GM20000 (cell line): ENCODE measurements at regions not wholly inside any gene's neighbourhood (a gene's known extent, or its start where the extent isn't known, plus 50 kb on each side); places are given as distances from the start of the nearest gene placed in this dataset.
"Not testable (repeated sequence)": the region's sequence is repeated elsewhere in the genome, so short reads cannot be mapped to it uniquely, and the experiment has no call there.

ENCODE experiments used
- DNase-seq: peaks from one replicate; pipeline ENCODE4 v3.0.0; 2012; ENCODE audit warnings: low spot score
- CTCF ChIP-seq: IDR thresholded peaks from 2 replicates; pipeline ENCODE4 v1.5.1; 2012; ENCODE audit warnings: mild to moderate bottlenecking, control low read depth; ENCODE audit errors: extremely low read depth, missing control alignments

- no peak for TF ChIP-seq CTCF
- no peak for DNase-seq
Measured at GRCh38 chr3:3464131-3464530, 284.6 kb upstream of the CRBN start.

GRCh38 chr3:3461317-3461716, 281.8 kb upstream of the CRBN start:
- TF ChIP-seq CTCF = no peak
- no peak for DNase-seq

- TF ChIP-seq CTCF = no peak
Measured at GRCh38 chr3:3448468-3448867, 269.0 kb upstream of the CRBN start.

GRCh38 chr3:3447641-3448040, 268.1 kb upstream of the CRBN start:
- TF ChIP-seq CTCF = no peak
- DNase-seq = no peak

More at GRCh38 chr3:3448468-3448867, 269.0 kb upstream of the CRBN start:
- DNase-seq = no peak

GRCh38 chr3:3446251-3446650, 266.8 kb upstream of the CRBN start:
- DNase-seq = no peak

GRCh38 chr3:3443482-3443881, 264.0 kb upstream of the CRBN start:
- TF ChIP-seq CTCF = no peak
- no peak for DNase-seq

More at GRCh38 chr3:3446251-3446650, 266.8 kb upstream of the CRBN start:
- no peak for TF ChIP-seq CTCF

GRCh38 chr3:3433711-3434110, 254.2 kb upstream of the CRBN start:
- TF ChIP-seq CTCF = no peak
- DNase-seq = no peak

GRCh38 chr3:3429841-3430240, 250.3 kb upstream of the CRBN start:
- TF ChIP-seq CTCF = no peak

GRCh38 chr3:3407707-3408106, 228.2 kb upstream of the CRBN start:
- not testable (repeated sequence) for DNase-seq

More at GRCh38 chr3:3429841-3430240, 250.3 kb upstream of the CRBN start:
- DNase-seq = no peak
